ENCODE measurements at regions not wholly inside any gene's neighbourhood (a gene's known extent, or its start where the extent isn't known, plus 50 kb on each side); places are given as distances from the start of the nearest gene placed in this dataset.
"Not testable (repeated sequence)": the region's sequence is repeated elsewhere in the genome, so short reads cannot be mapped to it uniquely, and the experiment has no call there.

DNA sequence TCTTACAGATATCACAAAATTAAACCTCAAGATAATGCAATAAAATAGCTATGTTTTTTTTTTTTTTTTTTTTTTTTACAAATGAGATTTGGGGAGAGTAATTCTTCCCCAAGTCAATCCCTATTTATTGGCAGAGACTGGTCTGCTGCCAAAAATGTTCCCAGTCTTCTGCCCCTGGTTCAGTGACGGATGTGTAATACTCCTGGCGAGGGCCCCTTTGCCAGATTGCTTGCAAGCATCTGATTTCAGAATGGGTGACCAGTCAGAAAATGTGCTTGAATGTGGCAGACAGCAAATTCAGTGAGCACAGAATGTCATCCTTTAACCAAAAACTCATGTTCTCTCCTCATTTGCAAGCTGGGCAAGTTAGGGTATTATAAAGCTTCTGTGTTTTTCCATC, 363.8 kb upstream of the MTNR1B start:
- Mint-ChIP-seq H3K4me3 (ENCODE audit: unreplicated experiment) (no peak overlapping the region), H3K27me3 (ENCODE audit: unreplicated experiment) (no peaks in the 10 kb centered on the region), H3K27ac (ENCODE audit: unreplicated experiment) (no peak overlapping the region), H3K9me3 (ENCODE audit: unreplicated experiment) (no peaks in the 10 kb centered on the region), H3K4me1 (ENCODE audit: unreplicated experiment) (no peaks in the 10 kb centered on the region), H3K36me3 (ENCODE audit: low read depth, unreplicated experiment) (no peaks in the 10 kb centered on the region)
- DNase-seq (ENCODE audit: low spot score): no peak
- TF ChIP-seq, protein P1, sequence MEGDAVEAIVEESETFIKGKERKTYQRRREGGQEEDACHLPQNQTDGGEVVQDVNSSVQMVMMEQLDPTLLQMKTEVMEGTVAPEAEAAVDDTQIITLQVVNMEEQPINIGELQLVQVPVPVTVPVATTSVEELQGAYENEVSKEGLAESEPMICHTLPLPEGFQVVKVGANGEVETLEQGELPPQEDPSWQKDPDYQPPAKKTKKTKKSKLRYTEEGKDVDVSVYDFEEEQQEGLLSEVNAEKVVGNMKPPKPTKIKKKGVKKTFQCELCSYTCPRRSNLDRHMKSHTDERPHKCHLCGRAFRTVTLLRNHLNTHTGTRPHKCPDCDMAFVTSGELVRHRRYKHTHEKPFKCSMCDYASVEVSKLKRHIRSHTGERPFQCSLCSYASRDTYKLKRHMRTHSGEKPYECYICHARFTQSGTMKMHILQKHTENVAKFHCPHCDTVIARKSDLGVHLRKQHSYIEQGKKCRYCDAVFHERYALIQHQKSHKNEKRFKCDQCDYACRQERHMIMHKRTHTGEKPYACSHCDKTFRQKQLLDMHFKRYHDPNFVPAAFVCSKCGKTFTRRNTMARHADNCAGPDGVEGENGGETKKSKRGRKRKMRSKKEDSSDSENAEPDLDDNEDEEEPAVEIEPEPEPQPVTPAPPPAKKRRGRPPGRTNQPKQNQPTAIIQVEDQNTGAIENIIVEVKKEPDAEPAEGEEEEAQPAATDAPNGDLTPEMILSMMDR (IDR thresholded peaks at IDR 0.05; ENCODE audit: unreplicated experiment): no peak

DNA sequence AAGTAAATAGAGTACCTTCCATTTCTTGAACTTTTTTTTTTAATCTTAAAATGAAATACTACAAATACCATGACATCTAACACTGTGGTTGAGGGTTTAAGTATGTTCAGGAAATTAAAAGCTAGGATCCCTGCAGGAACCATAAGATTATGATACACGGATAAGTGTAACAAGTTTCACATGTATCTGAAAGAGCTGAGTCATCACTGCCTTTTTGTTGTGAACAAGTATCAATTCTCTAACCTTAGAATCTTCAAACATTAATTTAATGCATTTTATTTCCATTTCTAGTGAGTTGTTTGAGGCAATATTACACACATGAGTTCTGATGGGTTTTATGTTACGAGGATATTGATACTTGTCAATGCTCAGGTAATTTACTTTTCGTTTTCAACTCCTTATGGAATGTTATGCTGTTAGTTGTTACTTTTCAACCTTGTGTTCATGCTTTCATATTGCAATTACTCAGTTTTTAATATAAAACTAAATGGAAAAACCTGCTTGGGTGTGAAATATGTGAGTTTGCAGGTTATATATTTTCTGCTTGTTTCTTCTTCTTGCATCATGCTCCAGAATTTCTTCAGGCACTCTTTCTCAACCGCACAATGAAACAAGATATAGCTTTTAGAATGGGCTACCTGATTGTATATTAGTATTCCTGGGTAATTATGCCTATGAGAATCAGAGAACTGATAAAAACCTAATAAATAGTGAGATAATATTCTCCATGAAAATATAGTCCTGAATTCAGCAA, 361.3 kb upstream of the MTNR1B start:
- H3K27ac Mint-ChIP-seq (ENCODE audit: unreplicated experiment): no peak overlapping the region
- DNase-seq (ENCODE audit: low spot score): no peak
- no peaks in the 10 kb centered on the region for H3K36me3 Mint-ChIP-seq (ENCODE audit: low read depth, unreplicated experiment)
- TF ChIP-seq, protein P1 (IDR thresholded peaks at IDR 0.05; ENCODE audit: unreplicated experiment): no peak
- H3K9me3 Mint-ChIP-seq (ENCODE audit: unreplicated experiment): no peaks in the 10 kb centered on the region
- H3K4me3 Mint-ChIP-seq (ENCODE audit: unreplicated experiment): no peak overlapping the region
- no peaks in the 10 kb centered on the region for H3K27me3 Mint-ChIP-seq (ENCODE audit: unreplicated experiment)
- H3K4me1 Mint-ChIP-seq (ENCODE audit: unreplicated experiment): no peaks in the 10 kb centered on the region

DNA sequence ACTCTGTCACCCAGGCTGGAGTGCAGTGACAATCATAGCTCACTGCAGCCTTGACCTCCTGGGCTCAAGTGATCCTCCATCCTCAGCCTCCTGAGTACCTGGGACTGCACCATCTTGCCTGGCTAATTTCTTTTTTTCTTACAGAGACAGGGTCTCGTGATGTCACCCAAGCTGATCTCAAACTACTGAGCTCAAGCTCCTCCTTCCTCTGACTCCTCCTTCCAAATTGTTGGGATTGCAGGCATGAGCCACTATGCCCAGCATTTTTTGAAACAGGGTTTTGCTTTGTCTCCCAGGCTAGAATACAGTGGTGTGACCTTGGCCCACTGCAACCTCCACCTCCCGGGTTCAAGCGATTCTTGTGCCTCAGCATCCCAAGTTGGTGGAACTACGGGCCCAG, 358.3 kb upstream of the MTNR1B start:
- H3K4me3 Mint-ChIP-seq (ENCODE audit: unreplicated experiment): no peak overlapping the region
- DNase-seq (ENCODE audit: low spot score): no peak
- no peaks in the 10 kb centered on the region for H3K9me3 Mint-ChIP-seq (ENCODE audit: unreplicated experiment)
- no peaks in the 10 kb centered on the region for H3K27me3 Mint-ChIP-seq (ENCODE audit: unreplicated experiment)
- no peak overlapping the region for H3K27ac Mint-ChIP-seq (ENCODE audit: unreplicated experiment)
- H3K36me3 Mint-ChIP-seq (ENCODE audit: low read depth, unreplicated experiment): no peaks in the 10 kb centered on the region
- H3K4me1 Mint-ChIP-seq (ENCODE audit: unreplicated experiment): no peaks in the 10 kb centered on the region
- TF ChIP-seq, protein P1 (IDR thresholded peaks at IDR 0.05; ENCODE audit: unreplicated experiment): no peak

DNA sequence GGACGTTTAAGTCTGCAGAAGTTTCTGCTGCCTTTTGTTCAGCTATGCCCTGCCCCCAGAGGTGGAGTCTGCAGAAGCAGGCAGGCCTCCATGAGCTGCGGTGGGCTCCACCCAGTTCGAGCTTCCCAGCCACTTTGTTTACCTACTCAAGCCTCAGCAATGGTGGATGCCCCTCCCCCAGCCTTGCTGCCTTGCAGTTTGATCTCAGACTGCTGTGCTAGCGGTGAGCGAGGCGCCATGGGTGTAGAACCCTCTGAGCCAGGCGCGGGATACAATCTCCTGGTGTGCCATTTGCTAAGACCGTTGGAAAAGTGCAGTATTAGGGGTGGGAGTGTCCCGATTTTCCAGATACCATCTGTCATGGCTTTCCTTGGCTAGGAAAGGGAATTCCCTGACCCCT, 351.4 kb upstream of the MTNR1B start:
- H3K36me3 Mint-ChIP-seq (ENCODE audit: low read depth, unreplicated experiment); H3K9me3 Mint-ChIP-seq (ENCODE audit: unreplicated experiment); H3K4me3 Mint-ChIP-seq (ENCODE audit: unreplicated experiment); H3K27ac Mint-ChIP-seq (ENCODE audit: unreplicated experiment); H3K4me1 Mint-ChIP-seq (ENCODE audit: unreplicated experiment); DNase-seq (ENCODE audit: low spot score); H3K27me3 Mint-ChIP-seq (ENCODE audit: unreplicated experiment): not testable (repeated sequence)

DNA sequence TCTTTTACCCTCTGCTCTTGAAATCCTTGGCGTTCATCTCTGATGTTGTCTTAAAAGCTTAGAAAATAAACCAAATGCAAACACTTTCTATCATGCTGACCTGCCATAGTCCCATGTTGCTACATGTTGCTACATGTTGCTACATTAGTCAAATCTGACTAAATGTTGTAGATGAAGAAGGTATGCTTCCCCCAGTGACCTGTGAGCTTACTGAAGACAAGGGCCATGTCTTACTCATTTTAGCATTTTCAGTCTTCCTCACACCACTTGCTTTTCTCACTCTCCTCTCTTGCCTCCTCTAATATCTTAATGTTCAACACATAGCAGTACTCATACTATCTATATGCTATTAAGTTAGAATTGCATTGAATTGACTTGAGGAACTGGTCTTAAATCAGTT, 346.4 kb upstream of the MTNR1B start:
- Mint-ChIP-seq H3K9me3 (ENCODE audit: unreplicated experiment) (no peaks in the 10 kb centered on the region), H3K27ac (ENCODE audit: unreplicated experiment) (no peak overlapping the region), H3K4me3 (ENCODE audit: unreplicated experiment) (no peak overlapping the region), H3K36me3 (ENCODE audit: low read depth, unreplicated experiment) (no peaks in the 10 kb centered on the region), H3K4me1 (ENCODE audit: unreplicated experiment) (peaks cover 5% of the 10 kb centered on the region), H3K27me3 (ENCODE audit: unreplicated experiment) (peaks cover 3% of the 10 kb centered on the region)
- TF ChIP-seq, protein P1 (IDR thresholded peaks at IDR 0.05; ENCODE audit: unreplicated experiment): no peak
- no peak for DNase-seq (ENCODE audit: low spot score)

All from endothelial cell (in vitro differentiated cells).